ENCODE measurements at regions not wholly inside any gene's neighbourhood (a gene's known extent, or its start where the extent isn't known, plus 50 kb on each side); places are given as distances from the start of the nearest gene placed in this dataset.
"Not testable (repeated sequence)": the region's sequence is repeated elsewhere in the genome, so short reads cannot be mapped to it uniquely, and the experiment has no call there.

- no peak overlapping the region for H3K27ac Mint-ChIP-seq
- H3K4me3 Mint-ChIP-seq: no peak overlapping the region
- peaks cover 12% of the 10 kb centered on the region for H3K9me3 Mint-ChIP-seq
- TF ChIP-seq CTCF (conservative IDR thresholded peaks at IDR 0.05): no peak
- no peaks in the 10 kb centered on the region for H3K4me1 Mint-ChIP-seq (ENCODE audit: unreplicated experiment)
- no peak for DNase-seq (ENCODE audit: extremely low spot score, unreplicated experiment)
- H3K27me3 Mint-ChIP-seq: no peaks in the 10 kb centered on the region
- H3K36me3 Mint-ChIP-seq: no peaks in the 10 kb centered on the region
Measured at GRCh38 chr3:6362406-6362805, 498.5 kb upstream of the GRM7 start.

DNA sequence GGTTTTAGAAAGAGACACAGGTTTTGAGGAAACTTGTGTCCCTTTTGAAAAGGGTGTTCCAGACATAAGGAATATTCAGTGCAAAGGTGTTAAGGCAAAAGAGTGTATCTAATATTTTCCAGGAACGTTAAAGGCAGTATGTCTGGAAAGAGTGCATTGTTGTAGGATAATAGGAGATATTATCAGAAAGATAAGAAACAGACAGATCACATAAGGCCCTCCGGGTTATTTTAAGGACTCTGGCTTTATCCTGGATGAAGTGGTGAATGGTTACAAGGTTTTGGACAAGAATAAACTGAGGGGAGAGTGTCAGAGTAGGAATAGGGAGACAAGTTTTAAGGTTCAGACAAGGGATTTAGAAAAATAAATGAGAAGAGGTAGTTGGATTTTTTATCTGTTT, 493.7 kb upstream of the GRM7 start:
- Mint-ChIP-seq H3K4me1 (ENCODE audit: unreplicated experiment) (no peaks in the 10 kb centered on the region), H3K27me3 (no peaks in the 10 kb centered on the region), H3K9me3 (peaks cover 10% of the 10 kb centered on the region), H3K4me3 (no peak overlapping the region), H3K27ac (no peak overlapping the region), H3K36me3 (no peaks in the 10 kb centered on the region)
- TF ChIP-seq CTCF (conservative IDR thresholded peaks at IDR 0.05): no peak
- DNase-seq (ENCODE audit: extremely low spot score, unreplicated experiment): no peak

- TF ChIP-seq CTCF (conservative IDR thresholded peaks at IDR 0.05): no peak
- Mint-ChIP-seq H3K9me3 (no peaks in the 10 kb centered on the region), H3K27ac (no peak overlapping the region), H3K4me3 (no peak overlapping the region), H3K4me1 (ENCODE audit: unreplicated experiment) (no peaks in the 10 kb centered on the region), H3K27me3 (no peaks in the 10 kb centered on the region), H3K36me3 (no peaks in the 10 kb centered on the region)
- no peak for DNase-seq (ENCODE audit: extremely low spot score, unreplicated experiment)
Measured at GRCh38 chr3:6392123-6392522, 468.8 kb upstream of the GRM7 start.

DNA sequence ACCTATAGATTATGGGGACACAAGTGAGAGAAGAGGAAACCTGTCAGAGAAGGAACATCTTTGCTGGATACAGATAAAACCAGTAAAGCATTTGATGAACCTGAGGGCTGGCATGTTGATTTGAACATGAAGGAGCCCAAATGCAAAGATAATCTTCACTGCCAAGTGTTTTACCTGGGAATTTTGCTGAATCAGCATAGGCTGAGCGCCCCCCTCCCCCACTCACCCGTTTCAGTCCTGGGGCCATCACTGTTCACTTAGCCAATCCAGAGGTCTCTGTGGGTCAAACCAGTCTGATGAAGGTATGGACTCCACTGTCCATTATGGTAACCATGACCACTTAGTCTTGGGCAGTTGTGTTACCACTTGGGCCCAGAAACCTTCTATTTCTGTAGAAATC, 466.0 kb upstream of the GRM7 start:
- no peaks in the 10 kb centered on the region for H3K9me3 Mint-ChIP-seq
- H3K4me1 Mint-ChIP-seq (ENCODE audit: unreplicated experiment): no peaks in the 10 kb centered on the region
- H3K27ac Mint-ChIP-seq: no peak overlapping the region
- no peak for DNase-seq (ENCODE audit: extremely low spot score, unreplicated experiment)
- H3K4me3 Mint-ChIP-seq: no peak overlapping the region
- H3K27me3 Mint-ChIP-seq: peaks cover 10% of the 10 kb centered on the region
- TF ChIP-seq CTCF (conservative IDR thresholded peaks at IDR 0.05): no peak
- H3K36me3 Mint-ChIP-seq: no peaks in the 10 kb centered on the region

GRCh38 chr3:6396631-6397030, 464.3 kb upstream of the GRM7 start:
- Mint-ChIP-seq H3K36me3 (no peaks in the 10 kb centered on the region), H3K27ac (no peak overlapping the region), H3K4me3 (no peak overlapping the region), H3K4me1 (ENCODE audit: unreplicated experiment) (no peaks in the 10 kb centered on the region), H3K27me3 (peaks cover 10% of the 10 kb centered on the region), H3K9me3 (no peaks in the 10 kb centered on the region)
- no peak for DNase-seq (ENCODE audit: extremely low spot score, unreplicated experiment)
- TF ChIP-seq CTCF (conservative IDR thresholded peaks at IDR 0.05): no peak

GRCh38 chr3:6402666-6403065, 458.2 kb upstream of the GRM7 start:
- H3K27me3 Mint-ChIP-seq; H3K36me3 Mint-ChIP-seq; H3K4me1 Mint-ChIP-seq (ENCODE audit: unreplicated experiment); H3K27ac Mint-ChIP-seq; H3K4me3 Mint-ChIP-seq; DNase-seq (ENCODE audit: extremely low spot score, unreplicated experiment): not testable (repeated sequence)
- H3K9me3 Mint-ChIP-seq: peaks cover 14% of the 10 kb centered on the region

- not testable (repeated sequence) for DNase-seq (ENCODE audit: extremely low spot score, unreplicated experiment); H3K27me3 Mint-ChIP-seq; H3K27ac Mint-ChIP-seq; H3K36me3 Mint-ChIP-seq; H3K4me3 Mint-ChIP-seq; H3K4me1 Mint-ChIP-seq (ENCODE audit: unreplicated experiment)
- H3K9me3 Mint-ChIP-seq: peaks cover 20% of the 10 kb centered on the region
Measured at GRCh38 chr3:6406923-6407322, 454.0 kb upstream of the GRM7 start.
